Heart left ventricle (tissue), 16 donors: ENCODE measurements at regions not wholly inside any gene's neighbourhood (a gene's known extent, or its start where the extent isn't known, plus 50 kb on each side); places are given as distances from the start of the nearest gene placed in this dataset.

ENCODE experiments used
- ATAC-seq, 4 donors: fragments of 200-7000 bp; cut with Tn5 transposase; one replicate each; pipeline ENCODE4 v1.9.1; 2020 to 2022; ENCODE audit warnings: moderate library complexity in 4 of 4, mild to moderate bottlenecking in 3 of 4, moderate number of reproducible peaks in 1 of 4
- DNase-seq, 5 donors: peaks; one replicate each; pipeline ENCODE4 v3.0.0-alpha.2; 2020
- H3K27ac ChIP-seq, 12 donors: fragments of 200-600 bp; sonication (generic) in 4 of 12; one replicate each; pipeline versions ENCODE4 v1.5.0 to v1.8.0; 2016 to 2022; ENCODE audit warnings: mild to moderate bottlenecking in 2 of 12
- H3K27me3 ChIP-seq, 9 donors: fragments of 200-600 bp; sonication (generic) in 2 of 9; one replicate each; pipeline versions ENCODE4 v1.5.1 to v1.8.0; 2016 to 2022; ENCODE audit warnings: mild to moderate bottlenecking in 3 of 9
- H3K36me3 ChIP-seq, 9 donors: fragments of 200-600 bp; sonication (generic) in 2 of 9; one replicate each; pipeline versions ENCODE4 v1.5.0 to v1.8.0; 2018 to 2022; ENCODE audit warnings: mild to moderate bottlenecking in 2 of 9
- H3K4me1 ChIP-seq, 12 donors: fragments of 200-600 bp; sonication (generic) in 4 of 12; one replicate each; pipeline versions ENCODE4 v1.5.0 to v1.8.0; 2016 to 2022; ENCODE audit warnings: mild to moderate bottlenecking in 3 of 12
- H3K4me3 ChIP-seq, 12 donors: fragments of 200-600 bp; sonication (generic) in 4 of 12; one replicate each; pipeline versions ENCODE4 v1.5.0 to v1.8.0; 2017 to 2022; ENCODE audit warnings: mild to moderate bottlenecking in 9 of 12, moderate library complexity in 4 of 12
- H3K9me3 ChIP-seq, 12 donors: fragments of 200-600 bp; sonication (generic) in 4 of 12; one replicate each; pipeline versions ENCODE4 v1.5.0 to v1.8.0; 2016 to 2022; ENCODE audit warnings: mild to moderate bottlenecking in 1 of 12
- POLR2A ChIP-seq, 2 donors: fragments of 450-650 bp; IDR thresholded peaks; one replicate each; pipeline ENCODE4 v1.6.1; 2017; ENCODE audit warnings: antibody characterized with exemption in 2 of 2, mild to moderate bottlenecking in 2 of 2, moderate library complexity in 2 of 2
- WGBS, 4 donors: extraction: QIAGEN DNeasy Blood & Tissue Kit in 2 of 4; methylation state at CpG; one replicate each; pipeline versions ENCODE4 v1.1.5 to v1.1.7; 2013 to 2018; 5-methylcytosine and 5-hydroxymethylcytosine counted together
- intact Hi-C, 10 donors: fragments of 100-400 bp; cut with DNase I; formaldehyde crosslinking; loops; one replicate each; pipeline versions ENCODE4 v1.11.1 to v1.14.2; 2022
- TF ChIP-seq, protein P1 (sequence below), 12 donors: fragments of 200-600 bp; sonication (generic) in 4 of 12; IDR thresholded peaks; one replicate each; pipeline versions ENCODE4 v1.5.0 to v1.8.0; 2018 to 2022; ENCODE audit warnings: antibody characterized with exemption in 12 of 12, mild to moderate bottlenecking in 5 of 12
- donor health status: ischemic (EF 13 %, LVEDD 7.1; RV severe dilation, severe dysfunction).
- donor health status: healthy with polysubstance abuse.
- donor health status: DM: no; HTN: yes; CAD: no.
- donor health status: DM: no; HTN: no; CAD: no.
- donor health status: ischemic (EF 25% LVEDD 6.9; RV normal size, moderate dysfunction).
- donor health status: ischemic (EF 25% LVEDD 5.7; RV mildly dilated, moderate dysfunction).
- donor health status: healthy.
- donor health status: DM: yes; HTN: yes; CAD: no.
- donor health status: ischemic (EF 35%, LVEDD 5.7; RV mildly dilated, moderate dysfunction).
- donor health status: nonischemic (EF 11% LVEDD 7.7; RV severe dilation, severe dysfunction).
- donor health status: DM: yes; HTN: yes; CAD: no.
- donor health status: PGD.
- donor health status: ischemic (EF 29% LVEDD 5.4; RV normal size, mild dysfunction).
- donor health status: nonischemic (EF 23%, LVEDD 6.1; RV moderate dilation, normal function).

DNA sequence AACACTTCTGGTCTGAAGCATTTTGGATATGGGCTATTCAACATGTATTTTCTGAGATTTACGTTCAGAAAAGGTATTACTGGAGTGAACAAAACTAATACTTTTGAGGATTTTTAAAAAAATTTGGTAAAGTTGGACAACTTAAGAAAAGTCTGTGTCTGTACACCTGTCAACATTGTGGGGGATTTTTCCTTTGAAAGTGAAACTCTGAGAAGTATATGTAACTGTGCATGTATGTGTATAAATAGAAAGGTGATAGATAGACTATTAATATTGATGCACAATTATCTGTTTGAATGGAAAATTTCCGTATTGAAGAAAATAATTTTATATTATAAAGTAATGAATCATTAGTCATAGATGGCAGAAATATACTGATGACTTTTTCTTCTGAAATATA lies 312.8 kb upstream of the MDGA2 start:
- no peaks in the 10 kb centered on the region for H3K9me3 ChIP-seq
- DNase-seq: no peak
- H3K36me3 ChIP-seq: no peaks in the 10 kb centered on the region
- WGBS, 4 donors: 73 to 85% (median 74%) methylated on average over 2 of the region's 2 CpGs
- H3K27me3 ChIP-seq: no peaks in the 10 kb centered on the region
- no peak overlapping the region for H3K4me3 ChIP-seq
- no peak overlapping the region for H3K27ac ChIP-seq
- TF ChIP-seq, protein P1, sequence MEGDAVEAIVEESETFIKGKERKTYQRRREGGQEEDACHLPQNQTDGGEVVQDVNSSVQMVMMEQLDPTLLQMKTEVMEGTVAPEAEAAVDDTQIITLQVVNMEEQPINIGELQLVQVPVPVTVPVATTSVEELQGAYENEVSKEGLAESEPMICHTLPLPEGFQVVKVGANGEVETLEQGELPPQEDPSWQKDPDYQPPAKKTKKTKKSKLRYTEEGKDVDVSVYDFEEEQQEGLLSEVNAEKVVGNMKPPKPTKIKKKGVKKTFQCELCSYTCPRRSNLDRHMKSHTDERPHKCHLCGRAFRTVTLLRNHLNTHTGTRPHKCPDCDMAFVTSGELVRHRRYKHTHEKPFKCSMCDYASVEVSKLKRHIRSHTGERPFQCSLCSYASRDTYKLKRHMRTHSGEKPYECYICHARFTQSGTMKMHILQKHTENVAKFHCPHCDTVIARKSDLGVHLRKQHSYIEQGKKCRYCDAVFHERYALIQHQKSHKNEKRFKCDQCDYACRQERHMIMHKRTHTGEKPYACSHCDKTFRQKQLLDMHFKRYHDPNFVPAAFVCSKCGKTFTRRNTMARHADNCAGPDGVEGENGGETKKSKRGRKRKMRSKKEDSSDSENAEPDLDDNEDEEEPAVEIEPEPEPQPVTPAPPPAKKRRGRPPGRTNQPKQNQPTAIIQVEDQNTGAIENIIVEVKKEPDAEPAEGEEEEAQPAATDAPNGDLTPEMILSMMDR (IDR thresholded peaks at IDR 0.05): no peak
- TF ChIP-seq POLR2A (IDR thresholded peaks at IDR 0.05): no peak
- ATAC-seq: no peak
- H3K4me1 ChIP-seq: no peaks in the 10 kb centered on the region
- intact Hi-C loops: no loop called here

DNA sequence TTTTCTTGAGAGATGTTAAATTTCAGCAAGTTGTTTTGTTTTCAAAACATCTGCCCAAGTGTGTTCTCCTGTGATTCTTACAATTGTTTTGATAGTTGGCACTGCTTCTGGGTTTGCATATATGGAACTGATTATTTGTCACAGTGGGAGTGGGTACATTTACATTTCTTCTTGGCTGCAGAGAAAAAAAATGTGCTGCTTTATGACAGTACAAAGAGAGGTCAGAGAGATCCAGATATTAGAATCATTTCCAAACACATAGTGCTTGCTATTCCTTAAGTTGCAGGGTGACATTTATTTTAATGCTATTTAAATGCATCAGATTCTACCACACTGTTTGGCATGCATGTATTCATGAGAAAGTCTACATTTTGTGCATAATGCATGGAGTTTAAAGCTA lies 303.5 kb upstream of the MDGA2 start:
- H3K9me3 ChIP-seq: no peaks in the 10 kb centered on the region

DNA sequence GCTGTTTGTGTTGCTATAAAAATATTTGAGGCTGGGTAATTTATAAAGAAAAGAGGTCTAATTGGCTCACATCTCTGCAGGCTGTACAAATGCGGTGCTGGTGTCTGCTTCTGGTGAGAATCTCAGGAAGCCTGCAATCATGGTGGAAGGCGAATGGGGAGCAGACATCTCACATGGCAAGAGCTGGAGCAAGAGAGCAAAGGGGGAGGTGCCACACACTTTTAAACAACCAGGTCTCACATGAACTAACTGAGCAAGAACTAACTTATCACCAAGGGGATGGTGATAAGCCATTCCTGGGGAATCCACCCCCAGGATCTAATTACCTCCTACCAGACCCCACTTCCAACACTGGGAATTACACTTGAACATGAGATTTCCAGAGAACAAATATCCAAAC lies 300.7 kb upstream of the MDGA2 start:
- WGBS, 4 donors: 59 to 70% (median 70%) methylated on average over 2 of the region's 2 CpGs
- H3K27ac ChIP-seq: no peak overlapping the region
- H3K27me3 ChIP-seq: no peaks in the 10 kb centered on the region
- no peaks in the 10 kb centered on the region for H3K4me1 ChIP-seq
- TF ChIP-seq POLR2A (IDR thresholded peaks at IDR 0.05): no peak
- H3K9me3 ChIP-seq: peaks cover 0 to 5% (median 0%) of the 10 kb centered on the region in 12 donors
- DNase-seq: no peak
- no peaks in the 10 kb centered on the region for H3K36me3 ChIP-seq
- no peak for ATAC-seq
- intact Hi-C loops: no loop called here
- no peak overlapping the region for H3K4me3 ChIP-seq

More for the DNA sequence above, 303.5 kb upstream of the MDGA2 start:
- Histone ChIP-seq H3K4me3 (no peak overlapping the region), H3K36me3 (no peaks in the 10 kb centered on the region), H3K4me1 (no peaks in the 10 kb centered on the region), H3K27me3 (no peaks in the 10 kb centered on the region), H3K27ac (no peak overlapping the region)
- TF ChIP-seq, protein P1 (IDR thresholded peaks at IDR 0.05): no peak
- TF ChIP-seq POLR2A (IDR thresholded peaks at IDR 0.05): no peak
- intact Hi-C loops: no loop called here
- ATAC-seq (no peak), DNase-seq (no peak)

DNA sequence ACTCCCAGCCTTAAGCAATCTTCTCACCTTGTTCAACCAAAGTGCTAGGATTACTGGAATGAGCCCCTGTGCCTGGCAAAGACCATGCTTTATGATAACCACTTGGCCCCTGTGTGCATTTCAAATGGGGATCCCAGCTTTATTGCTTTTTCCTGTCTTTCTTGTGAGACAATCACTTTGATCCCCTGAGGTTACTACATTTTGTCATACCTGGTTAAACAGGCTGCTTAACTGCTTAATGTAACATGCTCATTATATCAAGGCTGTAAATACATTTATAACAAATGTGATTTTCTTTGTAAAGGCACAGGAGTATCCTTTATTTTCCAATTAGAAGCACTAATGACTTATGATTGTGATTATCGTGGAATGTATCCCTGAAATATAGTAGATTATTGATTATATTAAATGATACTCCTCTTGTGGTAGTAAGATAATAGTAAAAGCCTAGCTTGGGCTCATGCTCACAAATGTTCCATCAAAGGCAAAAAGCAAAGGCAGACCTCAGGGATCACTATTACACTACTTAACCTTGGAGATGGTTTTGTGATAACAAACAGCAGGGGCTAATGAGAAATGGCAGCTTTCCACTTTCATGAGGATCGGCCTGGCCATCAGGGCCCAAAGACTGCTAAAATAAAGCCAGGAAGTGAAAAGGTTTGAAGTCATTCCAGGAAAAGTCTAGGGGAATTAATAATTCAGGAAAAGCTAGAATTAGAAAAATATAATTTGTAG lies 290.8 kb upstream of the MDGA2 start:
- no peaks in the 10 kb centered on the region for H3K36me3 ChIP-seq
- WGBS, 4 donors: 62 to 69% (median 68%) methylated on average over 2 of the region's 2 CpGs
- intact Hi-C loops: no loop called here
- no peak for TF ChIP-seq POLR2A (IDR thresholded peaks at IDR 0.05)
- TF ChIP-seq, protein P1 (IDR thresholded peaks at IDR 0.05): no peak
- DNase-seq: no peak
- no peak overlapping the region for H3K27ac ChIP-seq
- no peak for ATAC-seq
- peaks cover 0 to 4% (median 0%) of the 10 kb centered on the region in 12 donors for H3K9me3 ChIP-seq
- H3K27me3 ChIP-seq: no peaks in the 10 kb centered on the region
- H3K4me1 ChIP-seq: no peaks in the 10 kb centered on the region
- H3K4me3 ChIP-seq: no peak overlapping the region

DNA sequence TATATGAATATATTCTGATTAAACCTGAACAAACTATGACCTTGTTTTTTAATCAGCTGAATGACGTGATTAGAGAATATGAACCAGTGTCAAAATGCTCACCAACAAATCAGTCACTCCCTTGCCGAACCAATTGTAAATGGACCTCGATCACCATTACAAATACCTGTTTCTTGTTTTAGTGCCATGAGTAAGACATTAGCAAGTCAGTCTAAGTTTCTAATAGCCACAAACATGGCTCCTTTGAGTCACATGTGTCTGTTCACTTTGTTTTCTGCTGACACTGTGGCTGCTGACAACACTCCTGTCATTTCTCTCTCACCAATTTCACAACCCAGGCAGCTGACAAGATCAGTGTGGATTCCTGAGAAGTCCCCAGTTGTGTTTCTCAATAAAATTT lies 286.2 kb upstream of the MDGA2 start:
- whole genome bisulfite sequencing, 4 donors: 73 to 79% (median 78%) methylated on average over 3 of the region's 3 CpGs
- no peak for ATAC-seq
- H3K4me3 ChIP-seq: no peak overlapping the region

More for the DNA sequence above, 286.2 kb upstream of the MDGA2 start:
- TF ChIP-seq, protein P1 (IDR thresholded peaks at IDR 0.05): no peak
- TF ChIP-seq POLR2A (IDR thresholded peaks at IDR 0.05): no peak
- Histone ChIP-seq H3K4me1 (no peaks in the 10 kb centered on the region), H3K36me3 (no peaks in the 10 kb centered on the region), H3K27ac (no peak overlapping the region), H3K27me3 (no peaks in the 10 kb centered on the region), H3K9me3 (no peaks in the 10 kb centered on the region)
- intact Hi-C loops: no loop called here
- DNase-seq: no peak
